HEK293T (cell line): ENCODE measurements at regions not wholly inside any gene's neighbourhood (a gene's known extent, or its start where the extent isn't known, plus 50 kb on each side); places are given as distances from the start of the nearest gene placed in this dataset.

Source experiments
- L3MBTL2 ChIP-seq: fragments of 450-650 bp; conservative IDR thresholded peaks from 2 replicates; pipeline ENCODE4 v1.6.1; 2016; ENCODE audit warnings: mild to moderate bottlenecking
- LEF1 ChIP-seq: fragments of 450-650 bp; IDR thresholded peaks from 2 replicates; pipeline ENCODE4 v1.6.1; 2017; ENCODE audit warnings: mild to moderate bottlenecking, borderline replicate concordance
- SP1 ChIP-seq: fragments of 450-650 bp; IDR thresholded peaks from 2 replicates; pipeline ENCODE4 v1.6.1; 2017

DNA sequence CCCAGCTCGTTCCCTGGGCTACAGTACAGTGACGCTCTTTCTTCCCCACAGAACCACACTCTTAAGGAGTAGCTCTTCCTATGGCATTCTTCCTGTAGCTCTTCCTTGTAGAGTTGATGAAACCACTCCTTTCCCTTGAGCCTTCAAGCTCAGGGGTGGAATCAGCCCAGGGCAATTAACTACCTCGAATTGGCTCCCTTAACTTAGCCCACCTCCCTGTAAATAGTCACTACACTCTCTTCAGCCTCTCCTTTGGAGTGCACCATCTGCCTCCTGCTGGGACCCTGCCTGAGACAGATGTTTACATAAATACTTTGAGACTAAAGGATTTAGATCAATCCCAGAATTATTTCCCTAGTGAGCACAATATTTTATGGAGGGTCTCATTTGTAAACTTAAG is 537.8 kb upstream of the AUTS2 start:
- TF ChIP-seq SP1 (no peak), LEF1 (no peak), L3MBTL2 (no peak)
